ENCODE measurements at regions not wholly inside any gene's neighbourhood (a gene's known extent, or its start where the extent isn't known, plus 50 kb on each side); places are given as distances from the start of the nearest gene placed in this dataset.

GRCh38 chr5:4646715-4647375 is 493.3 kb upstream of the ADAMTS16 start:
- Histone ChIP-seq H3K27me3 (no peaks in the 10 kb centered on the region), H3K27ac (no peak overlapping the region), H3K4me1 (no peaks in the 10 kb centered on the region), H3K9me3 (no peaks in the 10 kb centered on the region), H3K36me3 (no peaks in the 10 kb centered on the region), H3K4me3 (no peak overlapping the region)
- no peak for DNase-seq (ENCODE audit: extremely low spot score in 2 of 2)
- intact Hi-C loops (cut with DNase I), result no loop called here
- TF ChIP-seq POLR2AphosphoS5 (IDR thresholded peaks at IDR 0.05; ENCODE audit: insufficient read depth in 1 of 2, low read depth in 1 of 2) (no peak), POLR2A (IDR thresholded peaks at IDR 0.05) (no peak), CTCF (IDR thresholded peaks at IDR 0.05) (no peak)

- Histone ChIP-seq H3K27ac (no peak overlapping the region), H3K36me3 (no peaks in the 10 kb centered on the region), H3K4me1 (no peaks in the 10 kb centered on the region), H3K9me3 (no peaks in the 10 kb centered on the region), H3K27me3 (no peaks in the 10 kb centered on the region), H3K4me3 (no peak overlapping the region)
- intact Hi-C loops (cut with DNase I), result no loop called here
- no peak for DNase-seq (ENCODE audit: extremely low spot score in 2 of 2)
- TF ChIP-seq POLR2A (IDR thresholded peaks at IDR 0.05), result no peak
Measured at GRCh38 chr5:4647955-4648354, 492.2 kb upstream of the ADAMTS16 start.

- H3K4me1 ChIP-seq, result no peaks in the 10 kb centered on the region
Measured at GRCh38 chr5:4651806-4652565, 488.1 kb upstream of the ADAMTS16 start.

GRCh38 chr5:4653475-4653874 is 486.7 kb upstream of the ADAMTS16 start:
- H3K4me1 ChIP-seq, result no peaks in the 10 kb centered on the region
- H3K27me3 ChIP-seq, result no peaks in the 10 kb centered on the region
- DNase-seq (ENCODE audit: extremely low spot score in 2 of 2), result no peak
- TF ChIP-seq CTCF (IDR thresholded peaks at IDR 0.05) (no peak), POLR2AphosphoS5 (IDR thresholded peaks at IDR 0.05; ENCODE audit: insufficient read depth in 1 of 2, low read depth in 1 of 2) (no peak), POLR2A (IDR thresholded peaks at IDR 0.05) (no peak)
- no peak overlapping the region for H3K4me3 ChIP-seq
- intact Hi-C loops (cut with DNase I), result no loop called here
- no peak overlapping the region for H3K27ac ChIP-seq
- H3K36me3 ChIP-seq, result no peaks in the 10 kb centered on the region
- no peaks in the 10 kb centered on the region for H3K9me3 ChIP-seq

More at GRCh38 chr5:4651806-4652565, 488.1 kb upstream of the ADAMTS16 start:
- DNase-seq (ENCODE audit: extremely low spot score in 2 of 2), result no peak
- Histone ChIP-seq H3K4me3 (no peak overlapping the region), H3K36me3 (no peaks in the 10 kb centered on the region), H3K9me3 (no peaks in the 10 kb centered on the region), H3K27ac (no peak overlapping the region), H3K27me3 (no peaks in the 10 kb centered on the region)
- TF ChIP-seq CTCF (IDR thresholded peaks at IDR 0.05) (no peak), POLR2AphosphoS5 (IDR thresholded peaks at IDR 0.05; ENCODE audit: insufficient read depth in 1 of 2, low read depth in 1 of 2) (no peak), POLR2A (IDR thresholded peaks at IDR 0.05) (no peak)
- intact Hi-C loops (cut with DNase I), result no loop called here

GRCh38 chr5:4659851-4660250 is 480.3 kb upstream of the ADAMTS16 start:
- Histone ChIP-seq H3K4me3 (no peak overlapping the region), H3K27ac (no peak overlapping the region), H3K9me3 (no peaks in the 10 kb centered on the region), H3K36me3 (no peaks in the 10 kb centered on the region), H3K27me3 (no peaks in the 10 kb centered on the region), H3K4me1 (no peaks in the 10 kb centered on the region)
- no peak for TF ChIP-seq POLR2AphosphoS5 (IDR thresholded peaks at IDR 0.05; ENCODE audit: insufficient read depth in 1 of 2, low read depth in 1 of 2)
- no peak for TF ChIP-seq CTCF (IDR thresholded peaks at IDR 0.05)
- no peak for TF ChIP-seq POLR2A (IDR thresholded peaks at IDR 0.05)
- no peak for DNase-seq (ENCODE audit: extremely low spot score in 2 of 2)
- intact Hi-C loops (cut with DNase I), result no loop called here
